ENCODE measurements at regions not wholly inside any gene's neighbourhood (a gene's known extent, or its start where the extent isn't known, plus 50 kb on each side); places are given as distances from the start of the nearest gene placed in this dataset.

- Mint-ChIP-seq H3K27ac (ENCODE audit: unreplicated experiment) (no peak overlapping the region), H3K9me3 (ENCODE audit: low read depth) (peaks cover 11% of the 10 kb centered on the region), H3K4me1 (ENCODE audit: low read depth) (no peaks in the 10 kb centered on the region), H3K4me3 (ENCODE audit: unreplicated experiment) (no peak overlapping the region), H3K36me3 (ENCODE audit: low read depth) (peaks cover 1% of the 10 kb centered on the region), H3K27me3 (ENCODE audit: low read depth) (peaks cover 20% of the 10 kb centered on the region)
- TF ChIP-seq CTCF (IDR thresholded peaks at IDR 0.05), result no peak
- no peak for DNase-seq (ENCODE audit: low spot score)
Observed at GRCh38 chr20:1707588-1708449, 50.2 kb upstream of the SIRPG start.

Measured in chondrocyte (in vitro differentiated cells).